Panc1 (cell line): ENCODE measurements at regions not wholly inside any gene's neighbourhood (a gene's known extent, or its start where the extent isn't known, plus 50 kb on each side); places are given as distances from the start of the nearest gene placed in this dataset.

Experiments used
- ATAC-seq: fragments of 200-7000 bp; cut with Tn5 transposase; 2 replicates; pipeline ENCODE4 v1.9.1; 2020; ENCODE audit warnings: mild to moderate bottlenecking, moderate library complexity
- BruUV-seq: library from RNA; stranded (reverse); fragments of 400-500 nt; replicated peaks from 2 replicates; lab custom pipeline; 2021; lab: Mats Ljungman, UMichigan
- CTCF ChIA-PET: fragments of 300-600 bp; sonication (Branson Sonifier 250); formaldehyde crosslinking; loops from one replicate; lab custom pipeline; 2022; ENCODE audit warnings: antibody characterized with exemption; lab: Charles Lee
- POLR2A ChIA-PET: fragments of 300-600 bp; sonication (Branson Sonifier 250); formaldehyde crosslinking; loops from one replicate; lab custom pipeline; 2022; ENCODE audit warnings: antibody characterized with exemption; lab: Charles Lee
- DNase-seq: peaks from one replicate; pipeline ENCODE4 v3.0.0-alpha.2; 2010; ENCODE audit warnings: low read depth, low spot score
- H3K27ac ChIP-seq: 2 replicates; pipeline ENCODE4 v1.5.1; 2011; ENCODE audit warnings: mild to moderate bottlenecking, low read length, inconsistent platforms
- H3K27me3 ChIP-seq: fragments of 200-500 bp; sonication (Bioruptor generic); 2 replicates; pipeline ENCODE4 v1.6.0; 2014; ENCODE audit warnings: low read length, inconsistent platforms; ENCODE audit not compliant: control insufficient read depth, insufficient read depth
- H3K36me3 ChIP-seq: fragments of 200-500 bp; sonication (Bioruptor generic); 2 replicates; pipeline ENCODE4 v1.5.1; 2014; ENCODE audit warnings: inconsistent platforms, mild to moderate bottlenecking, low read length, moderate library complexity; ENCODE audit not compliant: control insufficient read depth, insufficient read depth
- H3K4me1 ChIP-seq: 2 replicates; pipeline ENCODE4 v1.5.1; 2011; ENCODE audit warnings: inconsistent platforms, mild to moderate bottlenecking, low read length, moderate library complexity; ENCODE audit not compliant: control insufficient read depth, insufficient read depth
- H3K4me3 ChIP-seq, 2 experiments: 2 replicates each; pipeline ENCODE4 v1.5.1; 2011 to 2012; ENCODE audit warnings: low read depth in 2 of 2, low read length in 2 of 2, mild to moderate bottlenecking in 2 of 2, inconsistent platforms in 1 of 2, moderate library complexity in 1 of 2
- H3K9me3 ChIP-seq: fragments of 200-500 bp; sonication (Bioruptor generic); 2 replicates; pipeline ENCODE4 v1.5.1; 2014; ENCODE audit warnings: low read depth, mild to moderate bottlenecking, inconsistent platforms, low read length, moderate library complexity; ENCODE audit not compliant: control insufficient read depth, insufficient read depth
- CTCF ChIP-seq: fragments of 450-650 bp; IDR thresholded peaks from 2 replicates; pipeline ENCODE4 v1.5.1; 2017; ENCODE audit warnings: mild to moderate bottlenecking
- POLR2AphosphoS5 ChIP-seq: IDR thresholded peaks from 2 replicates; pipeline ENCODE4 v1.6.1; 2012; ENCODE audit warnings: mild to moderate bottlenecking, low read depth, low read length, moderate library complexity
- SIN3A ChIP-seq: IDR thresholded peaks from 2 replicates; pipeline ENCODE4 v1.6.1; 2012; ENCODE audit warnings: low read depth, mild to moderate bottlenecking, low read length, moderate library complexity, borderline replicate concordance; ENCODE audit not compliant: insufficient read depth
- TCF7L2 ChIP-seq: IDR thresholded peaks from 2 replicates; pipeline ENCODE4 v1.6.1; 2011; ENCODE audit warnings: mild to moderate bottlenecking, low read depth, low read length, inconsistent platforms
- in situ Hi-C: cut with HindIII; loops from 2 replicates; pipeline ENCODE4 v1.10.0; 2016; ENCODE audit warnings: low sequenced_read_pairs, low pct_unique_long_range_greater_than_20kb
- intact Hi-C: fragments of 100-400 bp; cut with micrococcal nuclease; formaldehyde crosslinking; loops from one replicate; pipeline ENCODE4 v1.10.0; 2022; ENCODE audit not compliant: unreplicated experiment
- TF ChIP-seq, protein P1 (sequence below), 2 experiments: IDR thresholded peaks; 2 replicates each; pipeline ENCODE4 v1.6.1; 2011 to 2012; ENCODE audit warnings: low read depth in 2 of 2, control low read depth in 1 of 2, low read length in 1 of 2, mild to moderate bottlenecking in 1 of 2, moderate library complexity in 1 of 2; ENCODE audit not compliant: insufficient read depth in 1 of 2

GRCh38 chr2:120851116-120851773, 115.6 kb downstream of the GLI2 start:
- Histone ChIP-seq H3K9me3 (no peaks in the 10 kb centered on the region; the same call in 1 of the 2 replicates), H3K4me1 (no peaks in the 10 kb centered on the region), H3K27me3 (no peaks in the 10 kb centered on the region), H3K36me3 (no peaks in the 10 kb centered on the region), H3K4me3 (no peak overlapping the region), H3K27ac (no peak overlapping the region)
- ChIA-PET POLR2A (no interaction called here), CTCF (no interaction called here)
- BruUV-seq, result no TSS peak
- intact Hi-C loops (no loop called here), in situ Hi-C loops (no loop called here)
- TF ChIP-seq CTCF, result no peak
- TF ChIP-seq, protein P1, sequence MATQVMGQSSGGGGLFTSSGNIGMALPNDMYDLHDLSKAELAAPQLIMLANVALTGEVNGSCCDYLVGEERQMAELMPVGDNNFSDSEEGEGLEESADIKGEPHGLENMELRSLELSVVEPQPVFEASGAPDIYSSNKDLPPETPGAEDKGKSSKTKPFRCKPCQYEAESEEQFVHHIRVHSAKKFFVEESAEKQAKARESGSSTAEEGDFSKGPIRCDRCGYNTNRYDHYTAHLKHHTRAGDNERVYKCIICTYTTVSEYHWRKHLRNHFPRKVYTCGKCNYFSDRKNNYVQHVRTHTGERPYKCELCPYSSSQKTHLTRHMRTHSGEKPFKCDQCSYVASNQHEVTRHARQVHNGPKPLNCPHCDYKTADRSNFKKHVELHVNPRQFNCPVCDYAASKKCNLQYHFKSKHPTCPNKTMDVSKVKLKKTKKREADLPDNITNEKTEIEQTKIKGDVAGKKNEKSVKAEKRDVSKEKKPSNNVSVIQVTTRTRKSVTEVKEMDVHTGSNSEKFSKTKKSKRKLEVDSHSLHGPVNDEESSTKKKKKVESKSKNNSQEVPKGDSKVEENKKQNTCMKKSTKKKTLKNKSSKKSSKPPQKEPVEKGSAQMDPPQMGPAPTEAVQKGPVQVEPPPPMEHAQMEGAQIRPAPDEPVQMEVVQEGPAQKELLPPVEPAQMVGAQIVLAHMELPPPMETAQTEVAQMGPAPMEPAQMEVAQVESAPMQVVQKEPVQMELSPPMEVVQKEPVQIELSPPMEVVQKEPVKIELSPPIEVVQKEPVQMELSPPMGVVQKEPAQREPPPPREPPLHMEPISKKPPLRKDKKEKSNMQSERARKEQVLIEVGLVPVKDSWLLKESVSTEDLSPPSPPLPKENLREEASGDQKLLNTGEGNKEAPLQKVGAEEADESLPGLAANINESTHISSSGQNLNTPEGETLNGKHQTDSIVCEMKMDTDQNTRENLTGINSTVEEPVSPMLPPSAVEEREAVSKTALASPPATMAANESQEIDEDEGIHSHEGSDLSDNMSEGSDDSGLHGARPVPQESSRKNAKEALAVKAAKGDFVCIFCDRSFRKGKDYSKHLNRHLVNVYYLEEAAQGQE (IDR thresholded peaks at IDR 0.05; ENCODE audit: insufficient read depth in 1 of 2, low read depth in 2 of 2, low read length in 1 of 2), result no peak
- no peak for TF ChIP-seq TCF7L2
- no peak for TF ChIP-seq SIN3A
- TF ChIP-seq POLR2AphosphoS5, result no peak
- no peak for ATAC-seq
- DNase-seq, result no peak

DNA sequence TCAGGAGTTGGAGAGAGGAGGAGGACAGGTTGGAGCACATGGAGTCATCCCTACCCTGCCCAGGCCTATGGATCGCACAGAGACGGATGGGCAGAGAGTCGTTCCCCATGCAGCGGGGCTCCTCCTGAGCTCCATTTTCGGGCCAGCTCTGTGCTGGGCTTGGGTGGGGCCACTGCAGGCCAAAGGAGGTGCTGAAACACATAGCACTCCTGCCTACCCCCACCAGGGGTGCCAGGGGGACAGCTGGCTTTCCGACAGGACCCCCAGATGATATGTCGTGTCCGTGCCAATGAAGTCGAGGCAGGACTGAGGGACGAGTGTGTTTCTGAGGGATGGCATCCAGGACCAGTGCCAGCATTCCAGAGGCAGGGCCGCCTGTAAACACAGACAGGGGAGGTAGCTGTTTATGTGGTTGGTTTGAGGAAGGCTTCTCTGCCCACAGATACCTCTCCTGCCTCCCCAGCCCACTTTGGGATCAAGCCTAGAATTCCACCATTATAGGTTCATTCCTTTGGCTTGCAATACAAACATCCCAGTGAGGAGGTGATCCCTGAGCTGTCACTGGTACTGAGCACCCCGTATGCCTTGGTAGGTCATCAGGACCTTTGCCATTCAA, 116.6 kb downstream of the GLI2 start:
- in situ Hi-C loops (no loop called here), intact Hi-C loops (no loop called here)
- no peaks in the 10 kb centered on the region for H3K36me3 ChIP-seq
- TF ChIP-seq CTCF (no peak), POLR2AphosphoS5 (no peak), TCF7L2 (no peak), SIN3A (no peak)
- TF ChIP-seq, protein P1 (IDR thresholded peaks at IDR 0.05; ENCODE audit: insufficient read depth in 1 of 2, low read depth in 2 of 2, low read length in 1 of 2), result no peak
- no peak for ATAC-seq
- no TSS peak for BruUV-seq
- ChIA-PET POLR2A (no interaction called here), CTCF (no interaction called here)
- H3K27ac ChIP-seq, result no peak overlapping the region
- H3K27me3 ChIP-seq, result no peaks in the 10 kb centered on the region
- no peaks in the 10 kb centered on the region; the same call in 1 of the 2 replicates for H3K9me3 ChIP-seq
- H3K4me3 ChIP-seq, result no peak overlapping the region
- no peaks in the 10 kb centered on the region for H3K4me1 ChIP-seq
- DNase-seq, result no peak
